Testis (tissue), 2 donors: ENCODE measurements at regions not wholly inside any gene's neighbourhood (a gene's known extent, or its start where the extent isn't known, plus 50 kb on each side); places are given as distances from the start of the nearest gene placed in this dataset.

Experiments used
- CTCF ChIP-seq, 3 experiments: fragments of 450-650 bp in 2 of 3; fragments of 200-600 bp in 1 of 3; sonication (generic) in 1 of 3; IDR thresholded peaks; one replicate each; pipeline ENCODE4 v1.5.1; 2016 to 2019; ENCODE audit warnings: antibody characterized with exemption in 3 of 3, mild to moderate bottlenecking in 2 of 3, moderate library complexity in 1 of 3
- POLR2A ChIP-seq: fragments of 450-650 bp; IDR thresholded peaks from one replicate; pipeline ENCODE4 v1.6.1; 2017; ENCODE audit warnings: antibody characterized with exemption, mild to moderate bottlenecking, moderate library complexity

DNA sequence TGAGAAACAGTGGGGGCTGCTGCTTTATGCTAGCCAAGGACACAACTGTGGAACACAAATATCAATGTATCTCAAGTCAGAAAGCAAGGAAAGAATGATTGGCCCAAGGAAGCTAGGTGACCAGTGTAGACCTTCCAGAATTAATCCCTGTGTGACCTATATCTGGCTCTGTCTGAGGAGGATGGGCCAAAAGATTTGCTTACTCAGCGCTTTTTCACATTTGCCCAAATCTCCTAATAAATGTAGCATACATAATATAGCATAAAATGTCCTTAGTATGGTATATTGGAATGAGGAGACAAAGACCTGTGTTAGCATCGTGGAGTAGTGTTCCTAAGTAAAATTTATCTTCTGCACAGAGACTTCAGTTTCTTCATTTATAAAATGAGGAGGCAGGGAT lies 66.7 kb upstream of the NT5C1B start:
- TF ChIP-seq POLR2A (no peak), CTCF (IDR thresholded peaks at IDR 0.05) (no peak)
